Stimulated activated CD4-positive, alpha-beta T cell treated with anti-CD3 and anti-CD28 coated beads, Interleukin-4, amount 100 ng/mL, for 4 hours (primary cell): ENCODE measurements at regions not wholly inside any gene's neighbourhood (a gene's known extent, or its start where the extent isn't known, plus 50 kb on each side); places are given as distances from the start of the nearest gene placed in this dataset.
"Not testable (repeated sequence)": the region's sequence is repeated elsewhere in the genome, so short reads cannot be mapped to it uniquely, and the experiment has no call there.

Experiments
- DNase-seq, 2 experiments: peaks; one replicate each; pipeline ENCODE4 v3.0.0-alpha.2; 2020

DNA sequence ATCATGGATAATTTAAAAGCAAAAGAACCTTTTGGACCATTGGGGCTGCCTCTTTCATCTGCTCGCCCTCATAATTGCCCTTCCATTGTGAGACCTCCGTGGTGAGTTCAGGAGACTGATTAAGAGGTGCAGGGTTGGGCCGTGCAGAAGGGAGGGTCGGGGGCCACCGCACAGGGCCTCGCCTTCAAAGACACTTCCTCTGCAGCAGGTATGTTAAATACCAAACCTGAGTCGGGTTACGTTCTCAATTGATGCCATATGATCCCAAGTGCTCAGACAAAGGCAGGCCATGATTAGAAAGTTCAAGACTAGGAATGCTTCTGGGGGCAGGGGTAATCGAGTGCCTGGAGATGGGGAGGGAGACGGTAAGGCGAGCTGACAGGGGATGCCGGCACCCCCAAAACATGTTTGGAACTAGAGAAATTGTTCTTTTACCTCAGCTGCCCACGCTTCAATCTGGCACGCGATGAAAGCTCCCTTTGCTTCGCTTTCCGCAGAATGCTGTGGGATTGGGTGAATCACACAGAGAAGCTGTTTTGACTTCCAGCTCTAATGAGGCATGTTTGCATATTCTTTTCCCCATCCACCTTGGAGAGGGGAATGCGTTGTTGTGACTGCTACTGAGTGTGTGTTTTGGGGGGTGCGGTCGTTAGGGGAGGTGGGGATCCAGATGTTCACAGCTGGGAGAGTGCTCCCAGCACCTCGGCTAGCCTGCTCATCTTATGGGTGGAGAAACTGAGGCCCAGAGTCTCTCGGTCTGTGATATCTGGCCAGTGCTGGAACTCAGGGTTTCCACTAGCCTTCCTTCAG lies 309.1 kb downstream of the MYCN start:
- no peak for DNase-seq

DNA sequence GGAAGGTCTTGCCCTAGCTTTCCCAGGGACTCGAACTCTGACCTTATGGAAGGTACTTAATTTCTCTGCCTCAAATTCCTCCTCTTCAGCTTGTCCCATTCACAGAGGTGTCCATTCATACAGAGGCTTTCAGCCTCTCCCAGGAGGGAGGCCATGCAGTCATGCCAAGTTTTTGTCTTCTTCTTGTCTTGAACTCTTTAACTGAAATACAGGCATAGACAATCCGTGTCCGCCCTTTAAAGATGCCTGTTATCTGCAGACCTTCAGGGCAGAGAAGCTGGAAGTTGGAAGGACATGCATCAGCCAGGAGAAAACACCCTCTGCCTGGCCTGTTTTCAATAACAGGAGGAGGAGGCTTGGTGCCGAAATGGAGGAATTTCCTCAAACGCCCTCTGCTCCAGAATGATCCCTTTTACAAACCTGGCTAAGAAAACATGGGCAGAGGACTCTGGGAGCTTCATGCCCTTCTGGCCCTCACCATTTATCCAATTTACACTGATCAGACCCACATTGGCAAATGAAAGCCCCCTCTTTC lies 308.3 kb downstream of the MYCN start:
- DNase-seq: no peak

DNA sequence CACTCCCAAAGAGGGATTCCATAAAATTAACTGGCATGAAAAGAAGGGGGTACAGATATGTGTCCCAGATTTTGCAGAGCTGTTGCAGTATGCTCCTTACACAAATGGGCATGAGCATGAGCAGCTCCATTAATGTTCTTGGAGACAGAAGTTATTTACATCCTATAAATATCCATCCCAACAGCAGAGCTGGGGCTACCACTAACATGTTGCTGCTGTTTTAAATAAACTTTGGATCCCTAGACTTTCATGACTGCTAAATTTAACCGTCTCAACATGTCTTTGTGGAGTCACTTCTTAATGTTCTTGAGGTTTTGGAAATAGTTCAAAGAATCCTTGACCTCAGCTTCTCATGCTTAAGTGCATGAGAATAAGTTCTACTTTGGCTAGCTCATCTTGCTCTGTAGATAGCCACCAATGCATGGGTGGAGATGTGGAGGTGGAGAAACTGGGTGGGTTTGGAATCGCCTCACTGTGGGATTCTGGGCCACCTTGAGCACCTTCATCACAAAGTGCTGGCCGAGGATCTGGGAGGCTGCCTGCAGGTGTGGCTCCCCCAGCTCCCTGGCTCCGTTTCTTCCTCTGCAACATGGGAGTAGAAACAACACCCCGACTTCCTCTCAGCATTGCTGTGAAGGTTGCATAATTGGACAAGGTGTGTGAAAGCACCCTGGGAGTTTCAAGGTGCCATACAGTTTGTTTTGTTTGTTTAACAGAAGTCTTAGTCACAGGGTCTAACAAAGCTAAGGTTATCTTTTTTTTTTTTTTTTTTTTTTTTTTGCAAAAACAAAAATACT lies 307.2 kb downstream of the MYCN start:
- DNase-seq: no peak

DNA sequence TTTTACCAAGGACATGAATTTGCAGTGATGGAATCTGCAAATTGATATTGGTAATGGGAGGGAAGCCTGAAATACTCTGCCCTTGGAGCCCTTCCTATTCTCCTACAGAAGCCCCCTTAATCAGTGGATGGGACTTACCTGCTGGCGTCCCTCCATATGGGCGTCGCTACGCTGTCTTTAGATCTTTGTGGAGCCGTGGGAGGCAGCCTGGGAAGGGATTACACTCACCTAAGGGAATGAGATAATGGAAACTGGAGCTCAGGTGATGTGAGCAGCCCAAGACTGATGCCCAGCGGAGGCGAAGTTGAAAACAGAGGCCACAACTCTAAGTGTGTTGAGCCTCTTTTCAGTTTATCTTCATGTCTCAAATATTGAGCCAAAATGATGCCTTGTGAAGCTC lies 306.6 kb downstream of the MYCN start:
- DNase-seq: no peak

DNA sequence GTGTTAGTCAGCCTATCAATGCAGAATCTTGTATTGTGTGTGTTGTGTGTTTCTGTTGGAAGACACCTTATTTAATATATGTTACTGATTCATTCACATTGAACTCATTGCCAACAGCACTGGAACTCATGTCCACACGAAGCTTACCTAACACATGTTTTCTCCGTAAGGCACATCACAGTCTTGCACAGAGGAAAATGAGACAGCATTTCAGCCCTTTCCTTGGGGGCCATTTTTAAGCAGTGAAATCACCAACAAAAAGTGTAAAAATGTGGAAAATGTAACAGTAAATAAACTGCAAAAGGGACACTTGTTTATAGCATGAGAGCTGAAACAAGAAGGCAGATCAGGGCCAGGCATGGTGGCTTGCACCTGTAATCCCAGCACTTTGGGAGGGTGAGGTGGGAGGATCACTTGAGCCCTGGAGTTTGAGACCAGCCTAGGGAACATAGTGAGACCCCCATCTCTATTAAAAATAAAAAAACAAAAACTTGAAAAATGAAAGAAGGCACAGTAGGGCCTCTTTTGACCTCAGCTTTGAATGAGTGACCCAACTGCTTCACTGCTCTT lies 306.0 kb downstream of the MYCN start:
- DNase-seq: no peak

DNA sequence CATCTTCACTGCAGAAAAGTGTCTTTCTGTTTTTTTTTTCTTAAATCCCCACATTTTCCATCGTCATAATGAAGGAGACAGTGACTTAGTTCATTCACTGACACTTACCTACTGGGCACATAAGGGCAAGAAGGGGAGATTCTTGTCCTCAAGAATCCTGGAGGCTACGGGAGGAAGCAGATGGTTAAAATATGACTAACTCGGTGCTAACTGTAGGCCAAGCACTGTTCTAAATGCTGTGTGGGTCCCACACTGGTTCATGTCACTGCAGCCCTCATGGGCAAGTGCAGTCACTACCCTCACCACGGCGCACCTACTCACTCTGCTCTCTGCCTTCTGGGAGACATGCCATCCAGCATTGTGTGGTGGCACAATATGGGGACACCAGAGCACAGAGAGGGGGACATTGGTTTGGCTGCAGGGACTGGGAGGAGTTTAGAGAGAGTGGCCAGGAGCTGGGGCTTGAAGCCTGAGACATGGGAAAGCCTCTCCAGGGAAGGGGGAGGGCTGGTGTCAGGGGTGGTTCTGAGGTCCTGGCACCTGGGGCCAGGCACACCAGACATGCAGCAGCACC lies 305.2 kb downstream of the MYCN start:
- no peak for DNase-seq

DNA sequence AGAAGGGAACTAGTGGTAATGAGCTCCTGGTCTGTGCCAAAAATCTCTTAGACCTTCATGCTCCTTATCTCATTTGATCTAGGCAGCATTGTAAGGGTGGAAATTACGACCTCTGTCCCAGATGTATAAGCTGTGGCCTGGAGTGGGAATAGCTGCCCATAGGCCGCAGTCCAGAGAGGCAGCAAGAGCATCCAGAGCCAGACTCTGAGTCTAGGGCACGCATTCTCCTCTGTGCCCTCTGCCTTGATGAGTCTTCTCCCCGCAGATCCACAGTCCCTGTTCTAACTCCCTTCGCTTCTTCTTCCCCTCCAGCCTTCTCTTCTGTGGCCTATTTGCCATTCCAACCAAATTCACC lies 304.6 kb downstream of the MYCN start:
- no peak for DNase-seq

DNA sequence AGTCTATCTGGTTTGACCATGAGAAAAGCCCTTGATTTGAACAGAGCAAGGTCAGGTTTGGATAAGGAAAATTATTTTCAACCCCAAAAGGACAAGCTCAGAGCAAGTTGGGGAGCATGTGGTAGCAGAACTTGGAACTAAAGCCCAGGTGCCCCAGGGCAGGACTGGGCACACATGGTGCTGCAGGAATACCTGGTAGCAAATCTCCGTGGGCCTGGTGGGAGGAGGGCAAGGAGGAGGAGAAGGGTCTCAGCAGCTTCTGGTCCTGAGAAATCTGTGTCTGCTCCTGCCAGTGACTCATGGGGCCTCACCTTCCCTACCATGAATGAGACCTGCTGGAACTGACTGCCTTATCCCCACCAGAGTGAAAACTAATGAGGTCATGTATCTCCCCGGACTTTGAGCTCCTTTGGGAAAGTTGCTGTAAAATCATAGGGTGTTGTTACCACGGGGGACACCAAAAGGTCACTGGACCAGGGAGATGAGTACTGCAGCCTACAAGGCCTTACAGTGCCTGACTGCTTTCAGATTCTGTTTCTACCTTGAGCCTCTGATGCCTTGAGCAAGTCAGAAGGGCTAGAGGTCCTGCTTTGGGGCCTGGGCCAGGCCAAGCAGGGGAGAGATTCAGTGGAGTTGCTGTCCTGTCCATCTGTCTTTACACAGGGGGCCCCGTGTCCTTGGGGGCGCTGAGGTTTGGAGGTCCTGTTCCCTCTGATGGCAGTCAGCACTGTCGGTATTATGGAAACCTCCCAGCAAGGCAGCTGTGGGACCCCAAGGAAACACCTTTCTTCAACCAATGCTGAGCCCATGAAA lies 304.0 kb downstream of the MYCN start:
- DNase-seq: no peak

DNA sequence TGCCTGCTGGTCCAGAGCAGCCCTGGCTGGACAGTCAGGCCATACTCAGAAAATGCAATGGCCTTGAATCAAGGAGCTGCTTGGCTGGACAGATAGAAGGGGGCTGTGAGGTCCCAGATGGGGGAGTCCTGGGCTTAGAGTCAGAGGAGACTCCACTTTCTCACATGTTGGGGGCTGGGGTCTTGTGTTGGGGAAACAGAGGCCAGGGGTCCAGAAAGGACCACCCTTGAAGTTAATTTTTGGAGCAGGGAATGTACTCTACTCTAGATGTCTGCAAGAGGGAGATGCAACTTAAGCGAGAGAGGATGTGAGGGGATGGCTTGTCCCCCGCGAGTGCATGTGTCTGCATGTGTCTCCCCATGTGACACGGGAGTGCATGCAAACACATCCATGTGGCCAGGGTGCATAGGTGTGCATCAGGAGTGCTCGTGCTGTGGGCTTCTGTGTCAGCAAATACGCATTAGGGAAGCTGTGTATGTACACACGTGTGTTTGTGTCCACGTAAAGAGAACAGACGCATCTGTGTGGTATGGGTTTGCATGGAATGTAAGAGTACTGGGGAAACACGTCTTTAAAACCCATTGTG lies 303.2 kb downstream of the MYCN start:
- no peak for DNase-seq

DNA sequence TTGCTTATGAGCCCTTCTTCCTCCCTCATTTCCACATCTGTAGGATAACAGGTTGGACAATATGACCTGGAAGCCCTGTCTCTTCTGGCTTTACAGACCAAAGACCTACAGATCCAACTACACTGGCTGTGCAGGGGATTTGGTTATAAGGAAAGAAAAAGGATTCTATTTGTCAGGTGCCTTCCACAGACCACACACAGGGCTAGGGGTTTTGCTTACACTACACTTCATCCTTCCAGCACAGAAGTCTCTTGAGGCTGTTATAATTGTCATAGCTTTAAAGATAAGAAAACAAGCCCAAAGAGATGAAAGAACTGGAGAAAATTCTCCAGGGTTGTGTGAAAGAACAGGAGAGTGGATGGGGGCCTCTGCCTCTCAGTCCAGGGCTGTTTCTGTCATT lies 302.6 kb downstream of the MYCN start:
- DNase-seq: no peak

DNA sequence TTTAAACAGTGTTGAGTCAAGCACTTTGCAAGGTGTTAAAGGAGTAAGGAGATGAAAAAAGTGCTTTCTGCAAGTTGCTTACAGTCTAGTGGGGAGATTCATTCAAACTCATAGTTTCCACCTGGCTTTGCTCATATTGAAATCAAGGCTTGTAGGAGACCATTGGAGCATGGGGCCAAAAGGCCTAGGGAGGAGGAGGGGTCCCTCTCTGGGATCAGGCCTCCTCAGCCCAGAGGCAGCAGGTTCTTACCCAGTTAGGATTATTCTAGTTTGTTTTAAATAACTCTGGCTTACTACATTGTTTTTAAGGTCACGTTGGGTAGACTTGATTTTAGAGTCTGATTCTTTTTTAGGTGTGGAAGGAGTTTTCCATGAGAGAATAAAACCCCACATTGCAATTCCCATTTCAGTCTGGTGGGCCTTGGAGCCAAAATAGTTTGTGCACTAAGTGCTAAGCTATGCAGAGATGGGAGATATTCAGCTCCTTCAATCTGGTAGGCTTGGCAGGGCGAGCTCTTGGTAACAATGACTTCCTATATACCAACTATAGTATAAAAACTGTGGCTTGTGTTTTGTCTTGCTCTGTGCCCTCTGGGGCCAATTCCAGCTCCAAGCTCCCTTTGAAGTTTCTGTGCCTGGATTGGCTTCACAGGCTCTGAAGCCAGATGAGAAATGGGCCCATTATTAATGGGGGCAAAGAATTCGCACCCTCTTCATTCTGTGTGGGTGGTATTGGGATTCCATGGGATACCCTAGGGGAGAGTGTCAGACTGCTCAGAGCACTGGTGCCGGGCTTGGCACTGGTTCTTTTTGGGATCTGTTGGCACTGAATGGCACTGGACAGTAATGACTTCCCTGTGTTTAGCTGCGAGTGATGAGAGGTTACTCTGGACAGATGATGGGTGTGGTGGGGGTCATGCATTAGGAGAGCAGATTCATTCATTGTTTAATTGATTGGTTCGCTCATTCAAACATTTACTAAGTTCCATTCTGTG lies 301.1 kb downstream of the MYCN start:
- DNase-seq: no peak

DNA sequence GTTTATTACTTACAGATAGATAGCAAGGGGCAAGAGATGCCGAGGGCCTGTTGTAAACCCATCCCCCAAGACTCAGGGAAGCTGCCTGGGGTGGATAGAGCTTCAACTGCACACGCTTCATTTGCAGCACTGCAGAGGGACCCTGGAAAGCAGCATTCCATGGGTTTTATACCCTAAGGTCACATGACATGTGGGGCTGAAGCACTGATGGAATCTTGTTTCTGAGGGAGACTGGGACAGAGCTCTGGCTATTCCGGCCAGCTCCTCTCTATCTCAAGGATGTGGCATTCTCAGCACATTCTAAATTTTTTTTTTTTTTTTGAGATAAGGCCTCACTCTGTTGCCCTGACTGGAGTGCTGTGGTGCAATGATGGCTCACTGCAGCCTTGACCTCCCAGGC lies 300.1 kb downstream of the MYCN start:
- no peak for DNase-seq

DNA sequence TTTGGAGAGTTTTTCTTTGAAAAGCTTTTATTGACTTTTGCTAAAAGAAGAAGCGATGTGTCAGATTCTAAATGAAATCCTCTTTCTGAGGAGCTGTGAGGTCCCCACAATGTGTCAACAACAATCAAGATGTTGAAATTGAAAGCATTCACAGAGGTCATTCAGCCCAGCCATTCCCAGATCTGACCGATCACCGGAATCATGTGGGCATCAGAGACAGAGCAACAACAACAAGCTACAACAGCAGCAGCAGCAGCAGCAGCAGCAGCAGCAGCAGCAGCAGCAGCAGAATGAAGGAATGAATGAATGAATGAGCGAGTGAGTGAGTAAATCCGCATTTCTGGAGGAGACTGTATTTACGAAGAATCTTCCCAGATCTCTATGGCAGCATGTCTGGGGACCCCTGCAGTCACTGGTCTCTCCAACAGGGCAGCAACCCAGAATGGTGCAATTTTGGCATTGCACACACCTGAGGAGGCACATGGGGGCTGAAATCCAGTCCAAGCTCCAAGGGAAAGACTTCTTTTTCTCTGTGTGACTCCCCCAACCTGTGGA lies 299.0 kb downstream of the MYCN start:
- DNase-seq: no peak

DNA sequence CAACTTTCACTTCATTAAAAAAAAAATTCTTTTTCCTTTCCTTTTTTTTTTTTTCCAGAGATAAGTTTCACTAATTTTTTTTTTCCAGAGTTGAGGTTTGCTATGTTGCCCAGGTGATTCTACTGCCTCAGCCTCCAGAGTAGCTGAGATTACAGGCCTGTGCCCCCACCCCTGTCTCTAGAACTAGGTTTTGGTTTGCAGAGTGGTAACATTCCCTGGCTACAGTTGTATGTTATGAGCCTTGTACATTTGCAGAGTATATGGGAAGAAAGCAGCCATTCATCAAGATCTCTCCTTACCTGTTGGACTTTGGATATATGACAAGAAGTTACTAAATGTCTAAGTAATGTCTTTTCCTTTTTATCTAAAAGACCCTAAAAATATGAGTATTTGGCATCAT lies 298.4 kb downstream of the MYCN start:
- no peak for DNase-seq

DNA sequence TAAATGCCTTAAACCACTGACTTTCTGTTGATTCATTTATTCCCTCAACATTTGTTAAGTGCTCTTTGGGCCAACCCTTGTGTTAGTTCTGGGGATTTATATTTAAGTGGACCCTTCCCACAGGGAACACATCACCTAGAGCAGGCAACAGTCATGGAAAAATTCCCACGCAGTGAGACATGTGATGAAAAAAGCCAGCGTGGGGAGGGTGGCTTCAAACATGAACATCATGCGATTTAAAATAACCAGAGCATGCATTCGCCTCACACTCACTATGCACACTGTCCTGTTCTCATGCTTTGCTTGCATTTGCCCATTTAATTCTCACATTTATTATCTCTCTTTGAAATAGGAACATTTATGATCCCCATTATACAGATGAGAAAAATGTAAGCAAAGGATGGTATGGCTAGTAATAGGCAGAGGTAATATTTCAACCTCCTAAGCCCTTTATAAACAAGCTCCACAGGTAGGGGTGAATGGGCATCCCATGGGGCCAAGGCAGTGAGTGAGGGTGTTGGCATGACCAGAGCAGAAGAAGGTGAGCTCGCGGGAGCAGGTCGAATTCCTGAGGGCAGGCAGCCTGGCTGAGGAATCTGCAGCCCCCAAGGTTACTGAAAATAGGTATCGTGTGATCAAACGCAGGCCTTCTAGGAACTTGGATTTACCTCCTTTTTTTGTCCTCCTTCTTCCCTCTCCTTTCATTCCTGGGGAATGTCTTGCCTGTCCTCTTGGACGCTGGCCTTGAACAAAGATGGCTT lies 297.8 kb downstream of the MYCN start:
- DNase-seq: no peak

DNA sequence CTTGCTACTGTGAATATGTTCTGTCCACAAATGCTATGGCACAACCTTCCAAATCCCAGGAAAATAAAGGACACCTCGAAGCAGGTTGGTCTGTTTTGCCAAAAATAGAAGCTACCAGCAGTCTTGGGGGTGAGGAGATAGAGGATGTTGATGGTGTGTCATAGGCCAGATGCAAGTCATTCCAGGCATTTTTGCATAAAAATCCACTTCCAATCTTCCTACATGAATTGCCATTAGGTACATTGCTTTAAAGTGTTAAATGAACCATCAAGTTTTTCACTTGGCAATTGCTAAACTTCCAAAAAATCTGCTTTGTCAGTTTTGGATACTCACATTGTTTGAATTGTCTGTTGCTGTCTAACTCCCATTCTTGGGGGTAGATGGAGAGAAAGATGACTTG lies 295.4 kb downstream of the MYCN start:
- no peak for DNase-seq

DNA sequence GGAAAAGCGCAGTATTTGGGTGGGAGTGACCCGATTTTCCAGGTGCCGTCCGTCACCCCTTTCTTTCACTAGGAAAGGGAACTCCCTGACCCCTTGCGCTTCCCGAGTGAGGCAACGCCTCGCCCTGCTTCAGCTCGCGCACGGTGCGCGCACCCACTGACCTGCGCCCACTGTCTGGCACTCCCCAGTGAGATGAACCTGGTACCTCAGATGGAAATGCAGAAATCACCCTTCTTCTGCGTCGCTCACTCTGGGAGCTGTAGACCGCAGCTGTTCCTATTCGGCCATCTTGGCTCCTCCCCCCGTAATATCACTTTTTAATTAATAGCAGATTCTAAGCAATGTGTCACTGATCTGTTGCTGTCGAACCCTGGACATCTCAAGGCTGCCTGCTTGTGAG lies 294.9 kb downstream of the MYCN start:
- not testable (repeated sequence) for DNase-seq

DNA sequence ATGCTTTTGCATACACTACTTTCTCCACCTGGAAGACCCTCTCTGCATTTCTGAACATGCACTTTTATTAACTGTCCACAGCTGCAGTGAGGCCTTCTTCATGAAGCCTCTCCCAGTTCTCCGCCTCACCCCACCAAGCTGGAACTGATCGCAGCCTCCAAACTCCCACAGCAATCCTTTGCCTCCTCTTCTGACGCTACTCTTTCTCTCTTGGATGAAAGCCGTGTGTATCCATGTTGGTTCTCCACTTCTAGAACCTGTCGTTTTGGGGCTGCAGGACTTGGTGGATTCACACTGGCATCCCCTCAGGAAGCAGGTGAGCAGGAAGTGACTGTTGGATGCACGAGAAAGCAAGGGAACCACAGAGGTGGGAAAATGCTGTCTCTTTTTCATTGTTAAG lies 288.6 kb downstream of the MYCN start:
- DNase-seq: no peak

DNA sequence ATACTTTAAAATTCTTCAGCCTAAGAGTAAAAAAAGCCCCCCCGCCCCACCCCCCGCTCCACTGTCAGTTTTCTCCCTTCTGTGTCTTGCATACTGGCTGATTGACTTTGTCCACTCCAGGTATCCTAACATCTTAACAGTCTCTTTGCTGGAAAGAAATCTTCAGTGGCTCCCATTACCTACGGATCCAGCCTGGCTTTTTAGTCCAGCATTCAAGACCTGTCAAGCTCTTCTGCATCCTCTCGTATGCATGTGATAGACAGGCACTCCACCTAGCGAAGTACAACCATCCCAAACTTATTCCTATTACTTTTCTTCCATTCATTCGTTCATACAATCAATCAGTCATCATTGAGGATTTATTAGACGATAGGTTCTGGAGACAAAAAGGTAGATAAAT lies 288.1 kb downstream of the MYCN start:
- no peak for DNase-seq
